ENCODE measurements at regions not wholly inside any gene's neighbourhood (a gene's known extent, or its start where the extent isn't known, plus 50 kb on each side); places are given as distances from the start of the nearest gene placed in this dataset.
"Not testable (repeated sequence)": the region's sequence is repeated elsewhere in the genome, so short reads cannot be mapped to it uniquely, and the experiment has no call there.

DNA sequence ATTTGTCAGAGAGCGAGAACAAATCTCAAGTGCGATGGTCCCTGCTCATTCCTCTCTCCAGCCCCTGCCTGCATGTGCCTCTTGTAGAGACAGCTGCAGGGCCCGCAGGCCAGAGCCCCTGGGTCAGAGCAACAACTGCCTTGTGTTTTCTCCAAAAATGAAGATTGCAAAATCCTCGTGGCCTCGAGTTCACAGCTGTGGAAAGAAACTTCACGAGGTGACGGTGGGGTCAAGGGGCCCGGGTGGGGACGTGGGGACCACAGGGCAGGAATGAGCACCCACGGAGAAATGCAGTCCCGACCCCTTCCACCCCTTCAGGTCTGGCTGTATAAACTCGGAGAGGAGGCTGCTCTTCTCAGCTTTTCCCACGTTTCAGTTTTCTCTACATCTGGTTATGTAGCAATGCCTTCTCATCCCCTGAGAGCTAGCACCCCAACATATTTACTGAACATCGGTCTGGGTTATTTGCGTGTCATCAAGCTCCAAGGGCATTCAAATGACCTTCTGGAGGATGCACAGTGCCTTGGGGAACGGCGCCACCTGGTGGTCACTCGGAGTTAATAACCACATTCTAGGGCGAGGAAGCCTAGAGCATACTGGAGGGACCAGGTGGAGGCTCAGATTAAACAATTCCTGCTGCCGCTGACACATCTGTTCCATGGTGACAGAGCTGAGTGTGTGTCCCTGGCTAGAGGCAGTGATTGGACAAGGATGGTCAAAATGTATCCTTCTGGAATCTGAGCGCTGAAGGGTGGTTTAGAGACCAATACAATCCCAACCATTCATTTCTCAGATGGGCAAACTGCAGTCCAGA lies 91.4 kb upstream of the CYRIA start:
- no peak overlapping the region for H2AFZ ChIP-seq (ENCODE audit: control insufficient read depth, low read length)
- H3K9ac ChIP-seq (ENCODE audit: control insufficient read depth, extremely low read depth, insufficient read depth, low read length) = no peak overlapping the region
- no peaks in the 10 kb centered on the region for H3K79me2 ChIP-seq (ENCODE audit: control insufficient read depth, insufficient read depth, low read length)
- no peak overlapping the region for H3K4me2 ChIP-seq (ENCODE audit: control insufficient read depth, extremely low read depth, insufficient read depth, low read depth, low read length)
- H3K27ac ChIP-seq (ENCODE audit: control insufficient read depth, insufficient read depth, low read length) = no peak overlapping the region
- DNase-seq (ENCODE audit: low read depth, low spot score) = peak; percentile 15
- no peaks in the 10 kb centered on the region for H4K20me1 ChIP-seq (ENCODE audit: control insufficient read depth, extremely low read depth, insufficient read depth, low read length)
- no peak for TF ChIP-seq EZH2 (IDR thresholded peaks at IDR 0.05; ENCODE audit: low read length)
- TF ChIP-seq, protein P1, sequence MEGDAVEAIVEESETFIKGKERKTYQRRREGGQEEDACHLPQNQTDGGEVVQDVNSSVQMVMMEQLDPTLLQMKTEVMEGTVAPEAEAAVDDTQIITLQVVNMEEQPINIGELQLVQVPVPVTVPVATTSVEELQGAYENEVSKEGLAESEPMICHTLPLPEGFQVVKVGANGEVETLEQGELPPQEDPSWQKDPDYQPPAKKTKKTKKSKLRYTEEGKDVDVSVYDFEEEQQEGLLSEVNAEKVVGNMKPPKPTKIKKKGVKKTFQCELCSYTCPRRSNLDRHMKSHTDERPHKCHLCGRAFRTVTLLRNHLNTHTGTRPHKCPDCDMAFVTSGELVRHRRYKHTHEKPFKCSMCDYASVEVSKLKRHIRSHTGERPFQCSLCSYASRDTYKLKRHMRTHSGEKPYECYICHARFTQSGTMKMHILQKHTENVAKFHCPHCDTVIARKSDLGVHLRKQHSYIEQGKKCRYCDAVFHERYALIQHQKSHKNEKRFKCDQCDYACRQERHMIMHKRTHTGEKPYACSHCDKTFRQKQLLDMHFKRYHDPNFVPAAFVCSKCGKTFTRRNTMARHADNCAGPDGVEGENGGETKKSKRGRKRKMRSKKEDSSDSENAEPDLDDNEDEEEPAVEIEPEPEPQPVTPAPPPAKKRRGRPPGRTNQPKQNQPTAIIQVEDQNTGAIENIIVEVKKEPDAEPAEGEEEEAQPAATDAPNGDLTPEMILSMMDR (optimal IDR thresholded peaks at IDR 0.05 in 1 of 3, IDR thresholded peaks at IDR 0.05 in 1 of 3, conservative IDR thresholded peaks at IDR 0.05 in 1 of 3; ENCODE audit: extremely low read depth in 1 of 3, insufficient read depth in 2 of 3, low read length in 3 of 3) = peak; percentile 80 to 91 (median 88)
- H3K4me3 ChIP-seq (ENCODE audit: control insufficient read depth in 2 of 3, extremely low read depth in 1 of 3, insufficient read depth in 2 of 3, low read depth in 1 of 3, low read length in 3 of 3) = no peak overlapping the region
- H3K27me3 ChIP-seq (ENCODE audit: control insufficient read depth, extremely low read depth, insufficient read depth, low read length) = no peaks in the 10 kb centered on the region
- peak; percentile 52 for FAIRE-seq
- H3K9me3 ChIP-seq (ENCODE audit: control insufficient read depth, low read depth, low read length) = no peaks in the 10 kb centered on the region
- H3K4me1 ChIP-seq (ENCODE audit: control insufficient read depth, extremely low read depth, insufficient read depth, low read length) = no peaks in the 10 kb centered on the region
- no peaks in the 10 kb centered on the region for H3K9me1 ChIP-seq (ENCODE audit: control insufficient read depth, extremely low read depth, insufficient read depth, low read length)
- no peaks in the 10 kb centered on the region for H3K36me3 ChIP-seq (ENCODE audit: control insufficient read depth in 2 of 2, extremely low read depth in 1 of 2, insufficient read depth in 2 of 2, low read length in 2 of 2)
- dilution Hi-C loops (cut with MboI; ENCODE audit: extremely low pct_ligation_motif_present, low sequenced_read_pairs) = no loop called here

DNA sequence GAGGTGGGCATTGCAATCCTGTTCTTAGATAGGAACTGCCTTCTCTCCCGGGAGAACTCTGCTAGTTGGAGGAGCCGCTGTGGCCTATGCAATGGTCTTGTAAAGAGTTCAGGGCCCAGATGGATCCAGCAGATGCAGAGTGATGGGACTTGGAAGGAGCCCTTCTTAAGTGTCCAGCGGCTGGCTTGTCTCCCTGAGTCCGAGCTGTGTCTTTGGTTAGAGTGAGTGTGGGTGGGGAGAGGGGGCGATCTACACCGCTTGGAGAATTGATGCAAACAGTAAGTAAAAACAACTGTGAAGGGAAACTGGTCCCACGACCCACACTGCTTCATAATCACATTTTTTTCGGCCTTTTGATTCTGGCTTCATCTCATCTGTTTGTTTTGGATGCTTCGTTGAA lies 89.8 kb upstream of the CYRIA start:
- Histone ChIP-seq H3K79me2 (ENCODE audit: control insufficient read depth, insufficient read depth, low read length) (no peaks in the 10 kb centered on the region), H3K4me3 (ENCODE audit: control insufficient read depth in 2 of 3, extremely low read depth in 1 of 3, insufficient read depth in 2 of 3, low read depth in 1 of 3, low read length in 3 of 3) (no peak overlapping the region), H3K4me1 (ENCODE audit: control insufficient read depth, extremely low read depth, insufficient read depth, low read length) (no peaks in the 10 kb centered on the region), H4K20me1 (ENCODE audit: control insufficient read depth, extremely low read depth, insufficient read depth, low read length) (no peaks in the 10 kb centered on the region), H2AFZ (ENCODE audit: control insufficient read depth, low read length) (no peak overlapping the region), H3K9me1 (ENCODE audit: control insufficient read depth, extremely low read depth, insufficient read depth, low read length) (no peaks in the 10 kb centered on the region), H3K36me3 (ENCODE audit: control insufficient read depth in 2 of 2, extremely low read depth in 1 of 2, insufficient read depth in 2 of 2, low read length in 2 of 2) (no peaks in the 10 kb centered on the region), H3K27ac (ENCODE audit: control insufficient read depth, insufficient read depth, low read length) (no peak overlapping the region), H3K9me3 (ENCODE audit: control insufficient read depth, low read depth, low read length) (no peaks in the 10 kb centered on the region), H3K27me3 (ENCODE audit: control insufficient read depth, extremely low read depth, insufficient read depth, low read length) (no peaks in the 10 kb centered on the region), H3K4me2 (ENCODE audit: control insufficient read depth, extremely low read depth, insufficient read depth, low read depth, low read length) (no peak overlapping the region), H3K9ac (ENCODE audit: control insufficient read depth, extremely low read depth, insufficient read depth, low read length) (no peak overlapping the region)
- TF ChIP-seq, protein P1 (optimal IDR thresholded peaks at IDR 0.05 in 1 of 3, IDR thresholded peaks at IDR 0.05 in 1 of 3, conservative IDR thresholded peaks at IDR 0.05 in 1 of 3; ENCODE audit: extremely low read depth in 1 of 3, insufficient read depth in 2 of 3, low read length in 3 of 3) = no peak
- TF ChIP-seq EZH2 (IDR thresholded peaks at IDR 0.05; ENCODE audit: low read length) = no peak
- dilution Hi-C loops (cut with MboI; ENCODE audit: extremely low pct_ligation_motif_present, low sequenced_read_pairs) = no loop called here
- DNase-seq (ENCODE audit: low read depth, low spot score) (no peak), FAIRE-seq (no peak)

DNA sequence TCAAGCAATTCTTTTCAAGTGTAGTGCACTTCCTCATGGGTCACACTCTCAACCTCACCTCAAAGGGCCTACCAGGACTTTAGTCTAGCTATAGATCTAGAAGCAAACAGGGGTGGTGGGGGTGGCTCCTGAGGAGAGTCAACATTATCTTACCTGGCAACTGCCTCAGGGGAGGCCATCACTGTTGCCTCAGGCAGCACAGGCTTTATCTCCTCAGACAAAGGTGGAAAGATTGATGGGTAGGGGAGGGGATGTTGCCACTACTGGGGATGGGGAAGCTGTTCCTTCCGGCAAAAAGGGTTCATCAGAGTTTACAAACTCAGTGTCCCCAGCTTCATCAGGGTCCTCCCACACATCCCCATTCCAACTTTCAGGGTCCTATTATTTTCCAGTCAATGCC lies 87.4 kb upstream of the CYRIA start:
- H4K20me1 ChIP-seq (ENCODE audit: control insufficient read depth, extremely low read depth, insufficient read depth, low read length); H3K9me1 ChIP-seq (ENCODE audit: control insufficient read depth, extremely low read depth, insufficient read depth, low read length); dilution Hi-C loops (cut with MboI; ENCODE audit: extremely low pct_ligation_motif_present, low sequenced_read_pairs); H3K4me3 ChIP-seq (ENCODE audit: control insufficient read depth in 2 of 3, extremely low read depth in 1 of 3, insufficient read depth in 2 of 3, low read depth in 1 of 3, low read length in 3 of 3); H3K27ac ChIP-seq (ENCODE audit: control insufficient read depth, insufficient read depth, low read length); H3K27me3 ChIP-seq (ENCODE audit: control insufficient read depth, extremely low read depth, insufficient read depth, low read length); H3K9ac ChIP-seq (ENCODE audit: control insufficient read depth, extremely low read depth, insufficient read depth, low read length); H3K4me2 ChIP-seq (ENCODE audit: control insufficient read depth, extremely low read depth, insufficient read depth, low read depth, low read length); H3K4me1 ChIP-seq (ENCODE audit: control insufficient read depth, extremely low read depth, insufficient read depth, low read length); H3K36me3 ChIP-seq (ENCODE audit: control insufficient read depth in 2 of 2, extremely low read depth in 1 of 2, insufficient read depth in 2 of 2, low read length in 2 of 2); H3K79me2 ChIP-seq (ENCODE audit: control insufficient read depth, insufficient read depth, low read length); FAIRE-seq; DNase-seq (ENCODE audit: low read depth, low spot score); H3K9me3 ChIP-seq (ENCODE audit: control insufficient read depth, low read depth, low read length); H2AFZ ChIP-seq (ENCODE audit: control insufficient read depth, low read length): not testable (repeated sequence)

DNA sequence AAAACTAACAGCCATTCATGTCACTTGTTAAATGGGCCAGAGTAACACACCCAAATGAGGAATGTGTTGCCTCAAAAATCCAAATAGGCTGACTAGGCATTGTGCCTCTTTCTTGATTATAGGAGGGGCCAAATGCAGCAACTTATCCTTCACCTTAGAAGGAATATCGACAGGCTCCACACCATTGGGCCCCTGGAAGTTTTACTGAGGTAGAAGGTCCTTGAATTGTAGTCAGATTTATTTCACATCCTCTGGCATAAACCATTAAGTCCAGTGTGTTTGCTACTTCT lies 85.2 kb upstream of the CYRIA start:
- H3K4me1 ChIP-seq (ENCODE audit: control insufficient read depth, extremely low read depth, insufficient read depth, low read length); FAIRE-seq; H3K27me3 ChIP-seq (ENCODE audit: control insufficient read depth, extremely low read depth, insufficient read depth, low read length); H3K79me2 ChIP-seq (ENCODE audit: control insufficient read depth, insufficient read depth, low read length); H3K27ac ChIP-seq (ENCODE audit: control insufficient read depth, insufficient read depth, low read length); H4K20me1 ChIP-seq (ENCODE audit: control insufficient read depth, extremely low read depth, insufficient read depth, low read length); H2AFZ ChIP-seq (ENCODE audit: control insufficient read depth, low read length); DNase-seq (ENCODE audit: low read depth, low spot score); H3K4me3 ChIP-seq (ENCODE audit: control insufficient read depth in 2 of 3, extremely low read depth in 1 of 3, insufficient read depth in 2 of 3, low read depth in 1 of 3, low read length in 3 of 3); H3K9ac ChIP-seq (ENCODE audit: control insufficient read depth, extremely low read depth, insufficient read depth, low read length); H3K9me1 ChIP-seq (ENCODE audit: control insufficient read depth, extremely low read depth, insufficient read depth, low read length); H3K36me3 ChIP-seq (ENCODE audit: control insufficient read depth in 2 of 2, extremely low read depth in 1 of 2, insufficient read depth in 2 of 2, low read length in 2 of 2); H3K9me3 ChIP-seq (ENCODE audit: control insufficient read depth, low read depth, low read length); dilution Hi-C loops (cut with MboI; ENCODE audit: extremely low pct_ligation_motif_present, low sequenced_read_pairs); H3K4me2 ChIP-seq (ENCODE audit: control insufficient read depth, extremely low read depth, insufficient read depth, low read depth, low read length): not testable (repeated sequence)
